Lower lobe of right lung (tissue), 2 donors: ENCODE measurements at regions not wholly inside any gene's neighbourhood (a gene's known extent, or its start where the extent isn't known, plus 50 kb on each side); places are given as distances from the start of the nearest gene placed in this dataset.

Source experiments
- ATAC-seq, 2 donors: fragments of 200-7000 bp; cut with Tn5 transposase; one replicate each; pipeline ENCODE4 v1.9.1; 2020 to 2022; ENCODE audit warnings: mild to moderate bottlenecking in 2 of 2, moderate library complexity in 2 of 2
- DNase-seq: peaks from one replicate; pipeline ENCODE4 v3.0.0-alpha.2; 2020
- H3K27ac ChIP-seq: fragments of 200-600 bp; one replicate; pipeline ENCODE4 v1.8.0; 2022
- H3K27me3 ChIP-seq: fragments of 200-600 bp; one replicate; pipeline ENCODE4 v1.8.0; 2022; ENCODE audit warnings: low read depth
- H3K36me3 ChIP-seq: fragments of 200-600 bp; one replicate; pipeline ENCODE4 v1.8.0; 2022; ENCODE audit warnings: mild to moderate bottlenecking
- H3K4me1 ChIP-seq: fragments of 200-600 bp; one replicate; pipeline ENCODE4 v1.8.0; 2022
- H3K4me3 ChIP-seq: fragments of 200-600 bp; one replicate; pipeline ENCODE4 v1.8.0; 2022; ENCODE audit warnings: mild to moderate bottlenecking
- H3K9me3 ChIP-seq: fragments of 200-600 bp; one replicate; pipeline ENCODE4 v1.8.0; 2022
- CTCF ChIP-seq: fragments of 200-600 bp; IDR thresholded peaks from one replicate; pipeline ENCODE4 v1.8.0; 2022; ENCODE audit warnings: antibody characterized with exemption, mild to moderate bottlenecking
- intact Hi-C: fragments of 100-400 bp; cut with DNase I; formaldehyde crosslinking; loops from one replicate; pipeline ENCODE4 v1.11.0; 2022
- donor health status: DM: no; HTN: yes; CAD: no; lungs with severe emphysema.

- Histone ChIP-seq H3K27me3 (peaks cover 8% of the 10 kb centered on the region), H3K36me3 (no peaks in the 10 kb centered on the region), H3K4me1 (no peaks in the 10 kb centered on the region), H3K9me3 (no peaks in the 10 kb centered on the region), H3K27ac (no peak overlapping the region), H3K4me3 (no peak overlapping the region)
- DNase-seq (no peak), ATAC-seq (no peak)
- intact Hi-C loops: no loop called here
- no peak for TF ChIP-seq CTCF
These were observed 240.3 kb downstream of the EMP1 start for GRCh38 chr12:13436696-13437391.

GRCh38 chr12:13436182-13436581 is 239.7 kb downstream of the EMP1 start:
- no peak for TF ChIP-seq CTCF

GRCh38 chr12:13435235-13435933 is 238.9 kb downstream of the EMP1 start:
- intact Hi-C loops: no loop called here

More at GRCh38 chr12:13436182-13436581, 239.7 kb downstream of the EMP1 start:
- Histone ChIP-seq H3K27ac (no peak overlapping the region), H3K27me3 (peaks cover 8% of the 10 kb centered on the region), H3K36me3 (no peaks in the 10 kb centered on the region), H3K9me3 (no peaks in the 10 kb centered on the region), H3K4me1 (no peaks in the 10 kb centered on the region), H3K4me3 (no peak overlapping the region)
- intact Hi-C loops: no loop called here
- DNase-seq (no peak), ATAC-seq (no peak)

GRCh38 chr12:13433768-13434167 is 237.2 kb downstream of the EMP1 start:
- no peak for TF ChIP-seq CTCF
- Histone ChIP-seq H3K36me3 (no peaks in the 10 kb centered on the region), H3K27me3 (peaks cover 5% of the 10 kb centered on the region), H3K9me3 (no peaks in the 10 kb centered on the region), H3K4me3 (no peak overlapping the region), H3K4me1 (no peaks in the 10 kb centered on the region), H3K27ac (no peak overlapping the region)
- intact Hi-C loops: no loop called here
- ATAC-seq (no peak), DNase-seq (no peak)

More at GRCh38 chr12:13435235-13435933, 238.9 kb downstream of the EMP1 start:
- Histone ChIP-seq H3K27ac (no peak overlapping the region), H3K9me3 (no peaks in the 10 kb centered on the region), H3K4me3 (no peak overlapping the region), H3K27me3 (peaks cover 8% of the 10 kb centered on the region), H3K36me3 (no peaks in the 10 kb centered on the region), H3K4me1 (no peaks in the 10 kb centered on the region)
- DNase-seq (no peak), ATAC-seq (no peak)
- no peak for TF ChIP-seq CTCF

GRCh38 chr12:13431041-13431440 is 234.5 kb downstream of the EMP1 start:
- no peaks in the 10 kb centered on the region for H3K4me1 ChIP-seq
- H3K27me3 ChIP-seq: no peaks in the 10 kb centered on the region
- DNase-seq (no peak), ATAC-seq (no peak)
- no peak overlapping the region for H3K27ac ChIP-seq
- H3K9me3 ChIP-seq: no peaks in the 10 kb centered on the region
- no peak for TF ChIP-seq CTCF
- H3K36me3 ChIP-seq: no peaks in the 10 kb centered on the region
- intact Hi-C loops: no loop called here
- no peak overlapping the region for H3K4me3 ChIP-seq
